Hypothalamus (tissue), 51 donors: ENCODE measurements at regions not wholly inside any gene's neighbourhood (a gene's known extent, or its start where the extent isn't known, plus 50 kb on each side); places are given as distances from the start of the nearest gene placed in this dataset.
"Not testable (repeated sequence)": the region's sequence is repeated elsewhere in the genome, so short reads cannot be mapped to it uniquely, and the experiment has no call there.

Experiments
- DNase-seq, 51 donors: peaks; one replicate each; lab custom pipeline; 2025; lab: John Stamatoyannopoulos, UW

GRCh38 chr16:66127459-66128370, 238.8 kb upstream of the CDH5 start:
- peak in 7 of 51 donors; percentile 1 to 15 (median 5) for DNase-seq

DNA sequence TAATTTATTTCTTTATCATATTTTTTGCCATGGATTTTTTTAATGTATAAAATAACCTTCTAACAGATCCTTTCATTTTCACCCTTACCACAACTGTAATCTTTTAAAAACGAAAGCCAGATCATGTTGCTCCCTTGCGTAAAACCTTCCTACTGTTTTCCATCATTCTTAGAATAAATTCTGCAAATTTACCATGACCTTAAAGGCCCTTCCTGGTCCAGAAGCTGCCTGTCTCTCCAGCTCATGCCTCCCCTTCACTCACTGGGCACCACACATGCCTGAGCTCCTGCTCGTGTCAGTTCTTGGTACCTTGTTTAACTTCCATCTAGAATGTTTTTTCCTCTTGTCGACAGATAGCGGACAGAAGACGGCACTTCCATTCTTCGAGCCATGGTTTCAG, 245.0 kb upstream of the CDH5 start:
- DNase-seq, result no peak

DNA sequence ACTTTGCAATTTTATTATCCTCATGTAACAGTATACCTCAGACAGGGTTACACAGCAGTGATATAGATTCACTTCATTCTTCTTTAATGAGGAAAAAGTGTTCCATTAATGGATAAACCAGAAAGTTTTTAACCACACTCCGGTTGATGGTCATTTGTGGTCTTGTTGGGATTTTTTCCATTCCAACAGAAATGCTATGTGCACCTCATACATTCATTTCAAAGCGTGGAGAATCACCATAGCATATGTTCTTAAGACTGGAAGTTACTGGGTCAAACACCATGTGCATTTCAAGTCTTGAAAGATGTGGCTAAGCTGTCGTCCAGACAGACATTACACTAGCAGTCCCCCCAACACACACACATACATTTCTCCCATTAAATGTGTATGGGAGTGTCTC, 245.8 kb upstream of the CDH5 start:
- DNase-seq, result no peak

DNA sequence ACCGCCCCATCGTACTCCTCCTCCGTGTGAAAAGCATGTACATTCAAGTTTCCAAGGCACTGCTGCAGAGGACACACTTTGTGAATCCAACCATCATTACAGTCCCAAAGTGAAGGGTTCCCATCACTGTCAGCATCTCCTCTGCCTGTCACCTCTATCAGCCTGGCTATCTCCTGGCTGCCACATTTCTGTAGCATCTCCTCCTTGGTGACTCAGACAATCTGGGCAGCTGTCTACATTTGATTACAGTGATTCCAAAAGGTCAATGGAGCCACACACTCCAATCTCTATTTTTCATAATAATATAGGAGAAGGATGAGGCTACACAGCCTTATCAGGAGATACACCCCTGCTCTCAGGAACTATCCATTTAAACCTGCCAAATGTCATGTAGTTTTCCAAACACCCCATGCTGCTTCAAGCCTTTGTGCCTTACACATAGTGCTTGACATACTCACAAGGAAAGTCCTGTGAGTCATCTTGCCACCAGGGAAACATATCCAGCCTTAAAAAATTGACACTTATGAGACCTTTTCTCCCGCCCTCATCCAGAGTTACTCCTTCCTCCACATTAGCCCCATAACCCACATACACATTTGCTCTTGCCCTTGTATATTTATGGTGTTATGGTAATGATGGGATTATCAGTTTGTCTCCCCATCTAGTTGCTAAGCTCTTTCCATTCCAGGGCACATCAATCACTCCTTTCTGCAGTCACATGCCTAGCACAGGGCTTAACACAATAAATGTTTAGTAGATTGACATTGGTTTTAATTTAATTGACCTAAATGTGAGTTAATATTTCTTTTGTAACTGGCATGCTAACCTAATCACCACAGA, 250.1 kb upstream of the CDH5 start:
- no peak for DNase-seq

GRCh38 chr16:66115373-66115772, 251.1 kb upstream of the CDH5 start:
- no peak for DNase-seq

DNA sequence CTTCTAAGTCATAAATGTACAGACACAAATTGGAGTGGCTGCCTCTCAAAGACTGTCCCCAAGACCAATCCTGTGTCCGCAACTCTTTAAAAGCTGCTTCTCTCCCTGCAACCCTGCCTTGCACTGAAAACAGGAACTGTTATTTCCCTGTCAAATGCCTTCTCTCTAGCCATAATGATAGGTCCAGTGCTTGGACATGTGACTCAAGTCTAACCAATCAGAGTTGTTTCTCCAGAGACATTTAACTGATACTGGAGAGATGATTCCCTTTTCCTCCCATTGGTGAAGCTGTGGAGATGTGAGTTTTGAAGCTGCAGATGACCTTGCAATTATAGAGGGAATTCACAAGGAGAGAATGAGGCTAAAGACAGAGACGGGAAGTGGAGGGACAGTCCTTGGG, 253.3 kb upstream of the CDH5 start:
- no peak for DNase-seq

- DNase-seq, result no peak
These were observed 256.8 kb upstream of the CDH5 start for GRCh38 chr16:66109677-66110076.

DNA sequence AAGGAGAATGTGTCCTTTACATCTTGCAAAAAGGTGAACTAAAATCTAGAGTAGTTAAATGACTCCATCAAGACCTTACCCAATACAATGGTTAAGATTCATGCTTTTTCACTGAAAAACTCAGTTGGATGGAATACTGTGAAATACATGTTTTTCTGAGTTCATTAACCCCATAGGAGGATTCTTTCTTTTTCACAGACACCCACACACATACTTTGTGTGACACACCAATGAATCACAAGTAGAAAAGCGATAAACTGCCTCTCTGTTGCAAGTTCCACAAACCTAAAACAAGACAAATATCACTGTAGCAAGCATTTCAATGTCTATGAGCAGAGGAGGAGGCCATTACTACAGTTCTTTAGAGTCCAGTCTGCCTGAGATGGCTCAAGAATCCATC, 258.8 kb upstream of the CDH5 start:
- no peak for DNase-seq

DNA sequence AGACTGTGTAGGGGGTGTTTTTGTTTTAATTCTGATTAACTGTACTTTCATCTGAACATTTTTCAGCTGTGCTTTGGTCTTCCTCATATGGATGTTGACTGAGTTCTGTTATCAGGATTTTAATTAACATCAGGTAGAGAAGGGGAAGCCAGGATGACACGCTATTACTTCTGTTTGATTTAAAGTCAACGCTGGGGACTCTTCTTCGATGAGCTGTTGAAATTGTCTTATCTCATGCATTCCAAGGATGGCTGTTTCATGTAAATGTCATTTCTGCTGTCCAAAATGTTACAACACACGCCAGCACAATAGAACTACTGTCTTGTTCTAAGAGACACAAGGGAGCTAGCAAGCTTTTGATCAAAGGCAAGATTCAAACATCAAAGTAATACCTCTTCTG, 263.3 kb upstream of the CDH5 start:
- no peak for DNase-seq

DNA sequence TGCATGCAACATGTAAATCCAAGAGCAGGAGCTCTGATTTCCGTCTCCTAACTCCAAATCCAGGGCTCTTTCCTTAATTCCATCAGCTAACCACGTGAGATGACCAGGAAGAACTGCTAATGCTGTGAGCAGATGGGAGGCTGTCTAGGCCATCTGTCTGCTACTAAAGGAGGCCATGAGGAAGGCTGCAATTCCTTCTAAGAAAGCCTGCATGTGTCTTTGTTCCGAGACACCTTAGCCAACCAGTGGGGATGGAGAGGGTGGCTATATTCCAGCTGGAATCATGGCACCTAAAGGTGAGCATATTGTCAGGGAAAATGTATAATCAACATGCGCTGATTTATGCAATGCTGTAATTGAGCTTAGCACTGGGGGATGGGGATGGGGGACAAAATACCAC, 267.2 kb upstream of the CDH5 start:
- no peak for DNase-seq

GRCh38 chr16:66097751-66098150, 268.7 kb upstream of the CDH5 start:
- DNase-seq, result peak in 1 of 51 donors; percentile 11

DNA sequence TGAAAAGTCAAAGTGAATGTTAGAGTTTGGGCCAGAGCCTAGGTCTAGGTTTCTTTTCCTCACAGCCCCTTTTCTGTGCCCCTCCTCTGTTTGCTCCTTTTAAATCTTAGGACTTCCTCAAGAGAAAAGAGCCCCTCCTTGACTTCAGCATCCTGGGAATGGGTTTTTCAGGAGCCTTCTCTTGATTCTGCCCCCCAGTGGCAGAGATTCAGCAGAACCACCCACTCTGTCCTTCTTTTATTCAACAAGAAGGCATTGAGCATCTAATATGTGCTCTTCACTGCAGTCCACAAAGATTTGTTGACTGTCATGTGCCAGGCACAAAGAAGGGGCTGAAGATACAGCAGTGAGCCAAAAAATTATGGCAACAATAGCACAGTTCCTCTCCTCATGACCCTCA, 270.8 kb upstream of the CDH5 start:
- DNase-seq, result no peak

DNA sequence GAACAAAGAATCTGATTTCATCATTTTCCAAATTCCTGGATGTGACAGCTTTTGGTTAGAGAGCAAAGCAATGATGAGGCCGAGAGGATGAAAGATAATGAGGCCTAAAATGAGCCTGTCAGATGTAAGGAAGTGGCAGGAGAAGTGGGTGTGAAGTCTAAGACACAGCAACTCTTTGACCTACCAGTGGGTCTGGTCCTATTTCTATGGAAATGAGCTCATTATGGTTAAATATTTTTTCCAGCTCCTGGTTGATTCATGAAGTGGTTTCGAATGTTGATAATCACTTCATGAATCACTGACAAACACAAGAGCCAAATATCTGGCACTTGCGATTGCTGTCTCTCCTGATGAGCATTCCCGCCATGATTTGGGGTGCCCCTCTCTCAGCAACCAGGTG, 273.3 kb upstream of the CDH5 start:
- DNase-seq, result no peak

- DNase-seq, result no peak
These were observed 275.0 kb upstream of the CDH5 start for GRCh38 chr16:66091471-66091891.

GRCh38 chr16:66088681-66089080, 277.8 kb upstream of the CDH5 start:
- DNase-seq, result no peak

GRCh38 chr16:66087308-66087707, 279.2 kb upstream of the CDH5 start:
- no peak for DNase-seq

- no peak for DNase-seq
These were observed 280.8 kb upstream of the CDH5 start for GRCh38 chr16:66085651-66086050.

DNA sequence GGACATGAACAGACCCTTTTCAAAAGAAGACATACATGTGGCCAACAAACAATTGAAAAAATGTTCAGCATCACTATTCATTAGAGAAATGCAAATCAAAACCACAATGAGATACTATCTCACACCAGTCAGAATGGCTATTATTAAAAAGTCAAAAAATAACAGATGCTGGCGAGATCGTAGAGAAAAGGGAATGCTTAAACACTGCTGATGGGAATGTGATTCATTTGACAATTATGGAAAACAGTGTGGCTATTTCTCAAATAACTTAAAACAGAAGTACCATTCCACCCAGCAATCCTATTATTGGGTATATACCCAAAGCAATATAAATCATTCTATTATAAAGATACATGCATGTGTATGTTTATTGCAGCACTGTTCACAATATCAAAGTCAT, 281.8 kb upstream of the CDH5 start:
- not testable (repeated sequence) for DNase-seq

- no peak for DNase-seq
These were observed 282.2 kb upstream of the CDH5 start for GRCh38 chr16:66084306-66084705.

GRCh38 chr16:66083171-66083570, 283.3 kb upstream of the CDH5 start:
- DNase-seq, result no peak

DNA sequence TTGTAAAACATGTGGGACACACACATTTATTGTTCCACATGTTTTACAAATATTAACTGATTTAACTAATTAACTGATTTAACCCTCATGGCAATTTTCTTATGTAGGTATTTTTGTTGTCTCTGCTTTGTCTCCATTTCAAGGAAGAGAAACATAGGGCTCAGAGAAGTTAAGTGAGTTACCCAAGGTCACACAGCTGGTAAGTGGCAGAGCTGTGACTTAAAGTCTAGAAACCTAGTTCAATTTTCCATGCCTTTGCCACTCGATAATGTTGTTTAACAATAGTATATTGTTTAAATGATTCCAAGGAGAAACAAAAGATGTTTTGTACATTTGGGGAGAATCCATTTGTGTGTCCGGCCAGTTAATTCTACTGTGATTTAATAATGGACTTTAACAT, 284.1 kb upstream of the CDH5 start:
- no peak for DNase-seq
